ENCODE measurements at regions not wholly inside any gene's neighbourhood (a gene's known extent, or its start where the extent isn't known, plus 50 kb on each side); places are given as distances from the start of the nearest gene placed in this dataset.

- H3K9me3 ChIP-seq (ENCODE audit: control insufficient read depth, low read length): peaks cover 6% of the 10 kb centered on the region
- H3K36me3 ChIP-seq (ENCODE audit: control insufficient read depth, insufficient read depth, low read length): no peaks in the 10 kb centered on the region
- H3K4me3 ChIP-seq (ENCODE audit: extremely low read depth, insufficient read depth, low read length, poor library complexity, severe bottlenecking): no peak overlapping the region
- WGBS, 2 experiments (ENCODE audit: insufficient coverage in 2 of 2): 100% methylated on average over 1 of the region's 2 CpGs
- peaks cover 3% of the 10 kb centered on the region for H3K4me1 ChIP-seq (ENCODE audit: control insufficient read depth, insufficient read depth, low read length, poor library complexity, severe bottlenecking)
- no peak overlapping the region for H3K27ac ChIP-seq (ENCODE audit: low read depth, low read length, severe bottlenecking)
These were observed 99.5 kb downstream of the SLC4A3 start for GRCh38 chr2:219726916-219727315.

DNA sequence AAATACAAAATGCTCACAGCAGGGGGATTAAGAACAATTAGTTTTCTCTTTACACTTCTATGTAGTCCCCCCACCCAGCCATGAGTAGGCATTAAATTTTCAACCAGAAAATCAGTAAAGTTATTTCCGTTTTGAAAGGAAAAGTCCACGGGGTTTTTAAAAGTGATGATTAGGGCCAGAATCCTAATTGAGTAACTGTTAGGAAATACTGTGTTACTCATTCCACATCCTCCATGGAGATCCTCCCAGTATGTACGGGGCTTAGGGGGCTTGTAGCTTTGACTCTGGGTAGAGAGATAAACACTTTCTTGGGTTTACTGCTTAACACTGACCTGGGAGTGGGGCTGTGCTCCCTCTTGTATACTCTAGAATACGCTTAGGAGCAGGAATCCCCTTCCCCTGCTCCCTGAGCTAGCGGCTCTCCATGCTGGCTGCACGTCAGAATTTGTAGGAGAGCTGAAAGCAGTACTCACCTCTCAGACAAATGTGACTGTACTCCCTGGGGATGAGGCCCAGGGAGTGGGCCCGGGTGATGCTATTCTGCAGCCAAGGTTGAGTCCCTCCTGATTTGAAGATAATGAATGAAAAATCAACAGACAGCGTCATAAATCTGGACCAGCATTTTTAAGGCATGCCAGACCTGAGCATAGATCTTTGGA lies 100.5 kb downstream of the SLC4A3 start:
- 83% methylated on average over 3 to 4 of the region's 8 CpGs for WGBS, 2 experiments (ENCODE audit: insufficient coverage in 2 of 2)
- Histone ChIP-seq H3K27ac (ENCODE audit: low read depth, low read length, severe bottlenecking) (no peak overlapping the region), H3K9me3 (ENCODE audit: control insufficient read depth, low read length) (peaks cover 6% of the 10 kb centered on the region)

GRCh38 chr2:219728991-219729487 lies 101.6 kb downstream of the SLC4A3 start:
- peaks cover 6% of the 10 kb centered on the region for H3K9me3 ChIP-seq (ENCODE audit: control insufficient read depth, low read length)
- peaks cover 8% of the 10 kb centered on the region for H3K4me1 ChIP-seq (ENCODE audit: control insufficient read depth, insufficient read depth, low read length, poor library complexity, severe bottlenecking)
- no peak overlapping the region for H3K4me3 ChIP-seq (ENCODE audit: extremely low read depth, insufficient read depth, low read length, poor library complexity, severe bottlenecking)
- H3K27ac ChIP-seq (ENCODE audit: low read depth, low read length, severe bottlenecking): no peak overlapping the region
- H3K36me3 ChIP-seq (ENCODE audit: control insufficient read depth, insufficient read depth, low read length): no peaks in the 10 kb centered on the region
- 89 to 92% methylated on average over 6 to 7 of the region's 9 CpGs for WGBS, 2 experiments (ENCODE audit: insufficient coverage in 2 of 2)

More for the DNA sequence above, 100.5 kb downstream of the SLC4A3 start:
- peaks cover 4% of the 10 kb centered on the region for H3K4me1 ChIP-seq (ENCODE audit: control insufficient read depth, insufficient read depth, low read length, poor library complexity, severe bottlenecking)
- H3K4me3 ChIP-seq (ENCODE audit: extremely low read depth, insufficient read depth, low read length, poor library complexity, severe bottlenecking): no peak overlapping the region
- H3K36me3 ChIP-seq (ENCODE audit: control insufficient read depth, insufficient read depth, low read length): no peaks in the 10 kb centered on the region

- peaks cover 6% of the 10 kb centered on the region for H3K9me3 ChIP-seq (ENCODE audit: control insufficient read depth, low read length)
- H3K4me3 ChIP-seq (ENCODE audit: extremely low read depth, insufficient read depth, low read length, poor library complexity, severe bottlenecking): no peak overlapping the region
- 81 to 100% methylated on average over 2 of the region's 3 CpGs for WGBS, 2 experiments (ENCODE audit: insufficient coverage in 2 of 2)
- H3K27ac ChIP-seq (ENCODE audit: low read depth, low read length, severe bottlenecking): no peak overlapping the region
- no peaks in the 10 kb centered on the region for H3K36me3 ChIP-seq (ENCODE audit: control insufficient read depth, insufficient read depth, low read length)
- H3K4me1 ChIP-seq (ENCODE audit: control insufficient read depth, insufficient read depth, low read length, poor library complexity, severe bottlenecking): peaks cover 8% of the 10 kb centered on the region
These were observed 103.7 kb downstream of the SLC4A3 start for GRCh38 chr2:219731173-219731572.

GRCh38 chr2:219733106-219733505 lies 105.7 kb downstream of the SLC4A3 start:
- WGBS, 2 experiments (ENCODE audit: insufficient coverage in 2 of 2): 100% methylated on average over 1 of the region's 2 CpGs
- H3K4me3 ChIP-seq (ENCODE audit: extremely low read depth, insufficient read depth, low read length, poor library complexity, severe bottlenecking): no peak overlapping the region
- H3K36me3 ChIP-seq (ENCODE audit: control insufficient read depth, insufficient read depth, low read length): no peaks in the 10 kb centered on the region
- H3K9me3 ChIP-seq (ENCODE audit: control insufficient read depth, low read length): peaks cover 6% of the 10 kb centered on the region
- peaks cover 5% of the 10 kb centered on the region for H3K4me1 ChIP-seq (ENCODE audit: control insufficient read depth, insufficient read depth, low read length, poor library complexity, severe bottlenecking)
- H3K27ac ChIP-seq (ENCODE audit: low read depth, low read length, severe bottlenecking): no peak overlapping the region

- Histone ChIP-seq H3K4me1 (ENCODE audit: control insufficient read depth, insufficient read depth, low read length, poor library complexity, severe bottlenecking) (peaks cover 5% of the 10 kb centered on the region), H3K36me3 (ENCODE audit: control insufficient read depth, insufficient read depth, low read length) (no peaks in the 10 kb centered on the region), H3K9me3 (ENCODE audit: control insufficient read depth, low read length) (peaks cover 6% of the 10 kb centered on the region), H3K27ac (ENCODE audit: low read depth, low read length, severe bottlenecking) (no peak overlapping the region), H3K4me3 (ENCODE audit: extremely low read depth, insufficient read depth, low read length, poor library complexity, severe bottlenecking) (no peak overlapping the region)
- 73 to 79% methylated on average over 2 of the region's 2 CpGs for WGBS, 2 experiments (ENCODE audit: insufficient coverage in 2 of 2)
These were observed 106.3 kb downstream of the SLC4A3 start for GRCh38 chr2:219733746-219734145.

DNA sequence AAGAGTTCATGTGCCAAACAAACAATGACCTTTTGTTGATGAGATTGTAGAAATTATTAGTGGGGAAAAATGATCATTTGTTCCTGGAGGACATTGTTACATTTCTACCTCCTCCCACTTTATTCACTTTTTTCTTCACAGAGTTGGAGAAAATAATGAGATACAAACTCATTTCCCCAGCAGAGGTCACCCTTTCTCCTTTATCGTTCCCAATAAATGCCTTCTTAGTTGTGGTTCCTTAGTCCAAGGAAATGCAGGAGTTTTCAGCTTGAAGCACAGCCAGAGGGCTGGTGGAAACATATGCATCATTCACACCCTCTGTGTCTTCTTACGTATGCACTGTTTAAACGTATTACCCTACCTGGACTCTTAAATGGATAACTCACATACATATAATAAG lies 108.8 kb downstream of the SLC4A3 start:
- Histone ChIP-seq H3K9me3 (ENCODE audit: control insufficient read depth, low read length) (peaks cover 4% of the 10 kb centered on the region), H3K4me1 (ENCODE audit: control insufficient read depth, insufficient read depth, low read length, poor library complexity, severe bottlenecking) (peaks cover 5% of the 10 kb centered on the region), H3K4me3 (ENCODE audit: extremely low read depth, insufficient read depth, low read length, poor library complexity, severe bottlenecking) (no peak overlapping the region), H3K36me3 (ENCODE audit: control insufficient read depth, insufficient read depth, low read length) (no peaks in the 10 kb centered on the region), H3K27ac (ENCODE audit: low read depth, low read length, severe bottlenecking) (no peak overlapping the region)
- WGBS, 2 experiments (ENCODE audit: insufficient coverage in 2 of 2): 0% methylated on average over 1 of the region's 3 CpGs; no CpG with 5 or more reads in 1 of the 2 experiments

GRCh38 chr2:219737270-219737691 lies 109.9 kb downstream of the SLC4A3 start:
- Histone ChIP-seq H3K4me1 (ENCODE audit: control insufficient read depth, insufficient read depth, low read length, poor library complexity, severe bottlenecking) (peaks cover 5% of the 10 kb centered on the region), H3K36me3 (ENCODE audit: control insufficient read depth, insufficient read depth, low read length) (no peaks in the 10 kb centered on the region), H3K9me3 (ENCODE audit: control insufficient read depth, low read length) (no peaks in the 10 kb centered on the region), H3K4me3 (ENCODE audit: extremely low read depth, insufficient read depth, low read length, poor library complexity, severe bottlenecking) (no peak overlapping the region), H3K27ac (ENCODE audit: low read depth, low read length, severe bottlenecking) (no peak overlapping the region)
- WGBS, 2 experiments (ENCODE audit: insufficient coverage in 2 of 2): 86 to 89% methylated on average over 3 to 4 of the region's 4 CpGs

DNA sequence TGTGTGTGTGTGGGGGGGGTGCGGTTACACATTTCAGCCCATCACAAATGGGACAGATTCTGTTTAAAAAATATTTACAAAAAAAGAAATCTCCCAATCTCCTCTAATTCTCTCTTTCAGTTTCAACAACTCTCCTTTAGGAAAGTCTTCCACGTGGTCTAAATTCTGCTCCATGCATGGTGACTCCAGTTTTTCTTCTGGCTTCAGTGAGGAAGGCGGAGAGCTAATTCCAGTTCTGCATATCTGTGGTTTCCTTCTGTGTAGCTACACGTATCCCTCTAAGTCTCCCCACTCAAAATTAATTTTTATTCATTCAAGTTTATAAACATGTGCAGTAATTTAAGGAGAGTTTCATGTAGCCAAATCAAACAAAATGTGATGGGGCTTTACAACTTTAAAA lies 111.6 kb downstream of the SLC4A3 start:
- Histone ChIP-seq H3K4me3 (ENCODE audit: extremely low read depth, insufficient read depth, low read length, poor library complexity, severe bottlenecking) (no peak overlapping the region), H3K9me3 (ENCODE audit: control insufficient read depth, low read length) (no peaks in the 10 kb centered on the region), H3K27ac (ENCODE audit: low read depth, low read length, severe bottlenecking) (no peak overlapping the region), H3K36me3 (ENCODE audit: control insufficient read depth, insufficient read depth, low read length) (no peaks in the 10 kb centered on the region), H3K4me1 (ENCODE audit: control insufficient read depth, insufficient read depth, low read length, poor library complexity, severe bottlenecking) (no peaks in the 10 kb centered on the region)
- WGBS, 2 experiments (ENCODE audit: insufficient coverage in 2 of 2): 57 to 70% methylated on average over 2 of the region's 4 CpGs

- no peaks in the 10 kb centered on the region for H3K9me3 ChIP-seq (ENCODE audit: control insufficient read depth, low read length)
- no peaks in the 10 kb centered on the region for H3K4me1 ChIP-seq (ENCODE audit: control insufficient read depth, insufficient read depth, low read length, poor library complexity, severe bottlenecking)
- H3K36me3 ChIP-seq (ENCODE audit: control insufficient read depth, insufficient read depth, low read length): no peaks in the 10 kb centered on the region
- H3K4me3 ChIP-seq (ENCODE audit: extremely low read depth, insufficient read depth, low read length, poor library complexity, severe bottlenecking): no peak overlapping the region
- 91 to 92% methylated on average over 6 to 11 of the region's 13 CpGs for WGBS, 2 experiments (ENCODE audit: insufficient coverage in 2 of 2)
- no peak overlapping the region for H3K27ac ChIP-seq (ENCODE audit: low read depth, low read length, severe bottlenecking)
These were observed 112.5 kb downstream of the SLC4A3 start for GRCh38 chr2:219739866-219740440.

GRCh38 chr2:219743548-219743947 lies 116.1 kb downstream of the SLC4A3 start:
- Histone ChIP-seq H3K4me3 (ENCODE audit: extremely low read depth, insufficient read depth, low read length, poor library complexity, severe bottlenecking) (no peak overlapping the region), H3K4me1 (ENCODE audit: control insufficient read depth, insufficient read depth, low read length, poor library complexity, severe bottlenecking) (no peaks in the 10 kb centered on the region), H3K9me3 (ENCODE audit: control insufficient read depth, low read length) (no peaks in the 10 kb centered on the region), H3K36me3 (ENCODE audit: control insufficient read depth, insufficient read depth, low read length) (no peaks in the 10 kb centered on the region), H3K27ac (ENCODE audit: low read depth, low read length, severe bottlenecking) (no peak overlapping the region)
- 86 to 100% methylated on average over 1 of the region's 1 CpG for WGBS, 2 experiments (ENCODE audit: insufficient coverage in 2 of 2)

All from mesodermal cell (in vitro differentiated cells).